HG03457 (cell line): ENCODE measurements at regions not wholly inside any gene's neighbourhood (a gene's known extent, or its start where the extent isn't known, plus 50 kb on each side); places are given as distances from the start of the nearest gene placed in this dataset.
"Not testable (repeated sequence)": the region's sequence is repeated elsewhere in the genome, so short reads cannot be mapped to it uniquely, and the experiment has no call there.

Experiments used
- ATAC-seq: cut with Tn5 transposase; IDR thresholded peaks from one replicate; pipeline ENCODE4 v1.9.1; 2021; ENCODE audit warnings: moderate number of reproducible peaks; ENCODE audit not compliant: unreplicated experiment

GRCh38 chr6:137798846-137799245, 68.2 kb upstream of the TNFAIP3 start:
- no peak for ATAC-seq

GRCh38 chr6:137799950-137800568, 67.0 kb upstream of the TNFAIP3 start:
- no peak for ATAC-seq

DNA sequence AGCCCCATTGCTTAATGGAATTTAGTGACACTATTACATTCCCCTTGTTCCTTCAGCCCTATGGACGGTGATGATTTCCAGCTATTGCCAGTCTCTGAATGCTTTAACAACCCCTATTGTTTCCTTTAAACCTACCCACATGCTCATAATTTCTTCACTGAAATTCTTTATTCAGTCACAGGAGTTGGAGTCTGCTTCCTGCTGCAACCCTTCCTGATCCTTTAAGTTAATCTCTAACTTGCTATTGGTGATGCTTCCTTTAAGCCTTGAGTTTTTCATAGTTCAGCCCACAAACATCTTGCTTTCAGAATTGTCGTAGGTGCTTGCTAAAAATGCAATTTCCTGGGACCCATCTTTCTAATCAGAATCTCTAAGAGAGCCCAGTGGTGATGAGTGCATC, 66.3 kb upstream of the TNFAIP3 start:
- no peak for ATAC-seq

- ATAC-seq = no peak
These were observed 65.5 kb upstream of the TNFAIP3 start for GRCh38 chr6:137801352-137802114.

GRCh38 chr6:137802408-137803182, 64.5 kb upstream of the TNFAIP3 start:
- ATAC-seq = no peak

DNA sequence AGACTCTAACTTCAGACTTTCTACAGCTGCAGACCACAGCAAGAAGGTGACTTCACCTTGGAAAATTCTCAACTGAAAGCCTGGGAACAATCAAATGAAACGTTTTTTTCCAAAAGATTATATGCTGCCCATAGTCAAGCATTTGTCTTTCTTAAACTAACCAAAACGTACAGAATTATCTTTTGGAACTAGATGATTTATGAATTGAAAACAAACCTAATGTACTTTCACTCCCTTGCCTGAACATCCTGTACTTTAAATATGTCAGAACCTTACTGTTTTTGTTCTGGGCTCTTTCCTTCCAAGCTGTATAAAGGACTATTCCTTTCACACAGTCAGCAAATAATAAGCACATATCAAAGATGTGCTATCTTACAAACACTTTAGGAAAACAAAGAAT, 62.4 kb upstream of the TNFAIP3 start:
- no peak for ATAC-seq

DNA sequence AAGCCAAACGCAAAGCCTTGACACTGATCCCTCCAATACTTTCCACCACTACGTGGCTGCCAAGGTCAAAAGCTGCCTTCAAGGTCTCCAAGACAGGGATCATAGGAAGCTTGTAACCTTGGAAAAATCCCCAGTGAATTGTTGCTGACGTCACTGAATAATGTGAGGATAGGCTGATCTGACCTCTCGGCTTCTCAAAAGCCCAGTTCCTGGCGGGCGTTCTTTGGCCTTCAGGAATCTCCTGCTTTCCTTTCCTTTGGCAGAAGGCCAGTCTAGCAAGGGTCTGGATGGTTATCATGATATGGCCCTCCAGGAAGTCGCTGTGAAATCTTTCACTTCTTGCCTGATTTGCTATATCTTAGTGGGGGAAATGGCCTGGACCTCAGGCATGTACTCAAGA, 61.4 kb upstream of the TNFAIP3 start:
- no peak for ATAC-seq

- no peak for ATAC-seq
These were observed 60.0 kb upstream of the TNFAIP3 start for GRCh38 chr6:137806914-137807682.

DNA sequence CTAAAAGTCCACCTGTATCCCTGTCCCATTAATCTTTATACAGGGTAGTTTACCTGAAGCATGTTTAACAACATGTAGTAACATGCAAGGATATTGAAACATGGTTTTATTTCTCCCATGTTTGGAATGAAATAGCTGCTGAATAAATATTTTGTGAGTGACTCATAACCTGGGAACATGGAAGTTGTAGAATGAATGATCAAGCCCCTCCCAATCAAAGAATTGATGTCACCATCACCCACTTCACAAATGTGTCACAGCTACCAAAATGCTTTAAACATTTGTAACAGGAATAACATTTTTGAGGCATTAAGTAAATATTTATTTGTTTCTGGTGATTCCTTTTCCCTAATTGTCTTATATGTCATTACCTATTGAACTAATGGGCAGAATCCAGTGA, 58.9 kb upstream of the TNFAIP3 start:
- ATAC-seq = no peak

DNA sequence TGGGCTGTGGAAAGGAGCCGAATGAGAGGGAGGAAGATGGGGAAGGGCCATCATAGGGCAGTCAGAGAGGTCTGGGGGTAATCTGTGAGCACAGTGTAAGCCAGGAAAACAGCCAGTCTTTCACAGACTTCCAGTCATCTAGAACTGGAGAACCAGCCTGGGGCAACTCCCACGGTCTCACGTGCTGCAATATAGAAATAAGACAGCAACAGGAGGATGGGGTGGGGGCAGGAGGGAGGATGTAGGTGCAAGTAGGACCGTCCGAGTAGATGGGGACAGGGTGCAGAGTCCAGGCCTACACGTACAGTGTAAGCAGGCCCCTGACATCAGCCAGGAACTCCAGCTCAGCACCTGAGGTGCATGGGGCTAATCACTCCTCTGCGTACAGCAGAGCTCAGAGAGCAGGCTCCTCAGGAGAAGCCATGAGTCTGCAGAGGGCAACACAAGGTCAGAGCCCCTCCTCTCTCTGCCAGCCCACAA, 58.2 kb upstream of the TNFAIP3 start:
- ATAC-seq = no peak

- ATAC-seq = not testable (repeated sequence)
These were observed 57.0 kb upstream of the TNFAIP3 start for GRCh38 chr6:137809895-137810553.

DNA sequence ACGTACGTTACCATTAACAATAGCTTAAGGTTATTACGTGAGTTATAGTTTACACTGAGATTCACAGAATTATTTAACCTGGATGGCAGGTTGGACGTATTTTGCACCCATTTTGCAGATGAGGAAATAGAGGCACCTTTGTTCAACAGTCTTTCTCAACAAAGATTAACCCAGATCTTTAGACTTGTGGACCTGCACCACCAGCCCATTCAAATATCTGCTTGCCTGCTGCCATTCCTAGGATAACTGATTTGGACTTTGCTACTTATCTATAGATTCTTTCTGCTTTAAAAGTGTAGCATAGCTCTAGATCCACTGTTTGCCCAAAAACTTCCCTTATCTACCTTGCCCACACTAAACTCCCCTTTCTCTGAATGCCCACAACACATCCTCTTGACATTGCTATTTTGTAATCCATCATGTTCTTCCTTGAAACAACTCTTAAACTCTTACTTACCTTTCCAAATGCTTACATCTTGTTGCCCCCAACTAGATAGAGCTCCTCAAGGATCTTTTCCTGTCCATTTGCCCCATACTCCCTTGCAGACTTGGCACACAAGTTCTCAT, 56.4 kb upstream of the TNFAIP3 start:
- no peak for ATAC-seq

DNA sequence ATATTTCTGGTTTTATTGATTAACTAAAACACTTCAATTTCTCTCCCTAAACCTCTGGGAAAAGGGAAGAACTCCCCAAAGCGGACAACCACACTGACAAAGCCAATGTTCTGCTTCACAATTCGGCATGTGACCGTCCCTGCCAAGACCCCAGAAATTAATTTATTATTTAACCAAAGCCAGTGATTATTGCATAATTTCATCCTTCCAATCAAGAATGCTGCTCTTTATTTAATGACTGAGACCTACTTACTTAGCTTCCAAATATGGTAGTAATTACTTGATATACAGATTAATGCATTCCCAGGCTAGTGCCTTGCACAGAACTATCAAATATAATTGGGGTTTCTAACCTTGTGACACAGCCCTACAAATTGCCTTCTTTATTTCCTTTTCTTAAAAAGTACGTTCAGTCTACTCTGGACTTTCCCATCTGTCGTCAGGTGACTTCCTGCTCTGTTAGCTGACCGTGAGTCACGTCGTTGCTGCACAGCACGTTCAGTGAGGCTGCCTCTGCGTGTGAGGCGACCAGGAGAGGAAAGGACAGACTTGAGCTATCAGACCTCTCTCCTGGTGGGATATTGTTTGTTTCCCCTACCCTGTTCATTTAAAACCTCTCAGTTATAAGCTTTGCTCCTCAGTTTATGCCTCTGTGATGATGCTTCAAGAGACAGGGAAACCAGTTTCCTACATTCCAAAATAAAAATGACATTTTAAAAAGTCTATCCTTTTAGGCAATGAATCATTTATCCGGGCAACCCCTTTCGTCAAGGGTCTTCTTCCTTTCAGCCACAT, 55.7 kb upstream of the TNFAIP3 start:
- peak; percentile 93 for ATAC-seq

DNA sequence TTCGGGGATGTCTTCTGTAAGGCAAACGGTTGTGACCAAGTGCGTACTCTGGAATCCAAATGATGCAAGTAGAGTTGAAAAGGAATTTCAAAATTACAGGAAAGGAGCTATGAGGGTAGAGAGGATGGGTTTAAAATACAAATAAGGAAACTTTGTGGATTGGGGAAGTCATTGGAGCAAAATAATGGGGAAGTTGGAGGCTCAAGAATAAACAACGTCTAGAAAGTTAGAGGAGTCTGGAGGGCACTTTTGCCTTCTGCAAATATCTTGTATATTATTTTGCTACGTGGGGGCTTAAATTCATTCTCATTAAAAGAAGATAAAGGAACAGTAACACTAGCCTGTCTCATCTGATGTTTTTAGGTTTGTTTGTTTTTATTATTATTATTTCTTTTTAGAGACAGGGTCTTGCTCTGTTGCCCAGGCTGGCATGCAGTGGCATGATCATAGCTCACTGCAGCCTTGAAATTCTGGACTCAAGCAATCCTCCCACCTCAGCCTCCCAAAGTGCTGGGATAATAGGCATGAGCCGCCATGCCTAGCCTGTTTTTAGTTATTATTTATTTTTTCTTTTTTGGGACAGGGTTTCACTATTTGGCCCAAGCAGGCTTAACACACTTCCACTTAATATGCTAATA, 55.0 kb upstream of the TNFAIP3 start:
- ATAC-seq = no peak

DNA sequence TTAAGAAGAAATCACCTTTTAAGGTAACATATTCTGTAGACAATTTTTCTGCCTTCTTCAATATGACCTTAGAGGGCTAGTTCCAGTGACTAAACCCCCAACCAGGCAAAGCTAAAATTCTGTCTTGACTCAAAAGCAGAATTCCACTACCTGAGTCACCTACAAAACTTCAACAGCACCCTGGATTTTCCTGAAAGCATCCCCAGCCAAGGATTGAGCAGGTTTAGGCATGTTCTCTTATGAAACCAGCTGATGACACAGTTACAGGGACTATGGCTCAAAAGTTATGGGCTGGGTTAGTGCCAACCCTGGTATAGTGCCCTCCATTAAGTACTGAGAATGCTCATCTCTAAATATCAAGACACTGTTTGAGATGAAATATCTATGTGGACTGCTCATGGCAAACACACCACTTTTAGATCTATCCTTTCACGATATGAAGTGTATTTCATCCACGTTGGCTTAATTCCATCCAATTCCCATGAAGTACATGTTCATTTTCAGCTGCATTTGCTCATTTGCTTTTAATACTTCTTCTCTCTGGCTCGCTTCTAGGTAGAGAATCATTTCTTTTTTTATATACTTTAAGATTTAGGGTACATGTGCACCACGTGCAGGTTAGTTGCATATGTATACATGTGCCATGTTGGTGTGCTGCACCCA, 53.6 kb upstream of the TNFAIP3 start:
- no peak for ATAC-seq

- not testable (repeated sequence) for ATAC-seq
These were observed 53.0 kb upstream of the TNFAIP3 start for GRCh38 chr6:137814030-137814429.

DNA sequence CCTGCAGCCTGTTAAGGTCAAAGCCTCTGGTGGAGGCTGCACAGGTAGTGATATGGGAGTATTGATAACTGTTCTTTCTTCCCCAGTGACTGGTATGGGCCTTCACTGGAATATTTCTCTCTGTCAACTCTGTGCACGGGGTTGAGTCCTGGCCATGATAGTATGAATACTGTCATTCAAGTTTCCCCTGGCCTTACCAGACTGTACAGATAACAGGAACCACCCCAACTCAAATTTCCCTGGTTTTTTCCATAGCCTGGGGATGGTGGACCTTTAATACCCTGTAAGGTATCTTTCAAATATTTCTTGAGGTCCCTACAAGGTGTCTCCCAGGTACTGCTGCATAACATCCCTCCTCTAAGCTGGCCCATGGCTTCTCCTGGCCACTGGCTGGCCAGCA, 51.4 kb upstream of the TNFAIP3 start:
- ATAC-seq = no peak

DNA sequence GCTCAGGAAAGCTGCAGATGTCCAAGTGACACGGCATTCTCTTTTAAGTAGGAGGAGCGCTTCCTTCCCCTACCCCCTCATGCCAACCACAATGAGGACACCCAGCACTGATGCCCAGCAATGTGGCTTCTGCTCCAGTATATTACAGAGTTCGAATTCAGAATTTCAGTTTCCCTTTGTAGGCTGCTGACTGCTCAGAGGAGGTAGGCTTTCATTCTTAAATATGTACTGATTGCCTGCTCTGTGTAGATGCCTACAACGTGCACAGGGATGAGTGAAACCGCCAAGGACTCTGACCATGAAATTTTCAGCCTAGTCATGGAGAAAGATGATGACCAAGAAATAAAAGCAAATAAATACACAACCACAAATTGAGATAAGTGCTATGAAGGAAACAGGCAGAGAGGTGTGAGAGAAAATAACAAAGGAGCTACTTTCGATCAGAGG, 50.9 kb upstream of the TNFAIP3 start:
- ATAC-seq = peak; percentile 40
